Tibial artery (tissue), 4 donors: ENCODE measurements at regions not wholly inside any gene's neighbourhood (a gene's known extent, or its start where the extent isn't known, plus 50 kb on each side); places are given as distances from the start of the nearest gene placed in this dataset.

Source experiments
- DNase-seq, 2 donors: peaks; one replicate each; pipeline ENCODE4 v3.0.0-alpha.2; 2019
- H3K27ac ChIP-seq, 2 donors: fragments of 200-600 bp; sonication (generic) in 1 of 2; 1 replicate in 1 of 2; 2 replicates in 1 of 2; pipeline ENCODE4 v1.5.1; 2018 to 2019; ENCODE audit warnings: mild to moderate bottlenecking in 1 of 2
- H3K27me3 ChIP-seq, 2 donors: fragments of 200-600 bp; sonication (generic) in 1 of 2; one replicate each; pipeline versions ENCODE4 v1.5.1 to v1.6.0; 2016 to 2019
- H3K36me3 ChIP-seq, 3 donors: fragments of 200-600 bp; sonication (generic) in 2 of 3; one replicate each; pipeline ENCODE4 v1.5.1; 2016 to 2019; ENCODE audit warnings: mild to moderate bottlenecking in 2 of 3
- H3K4me1 ChIP-seq, 4 donors: fragments of 200-600 bp; sonication (generic) in 2 of 4; 1 replicate in 3 of 4; 2 replicates in 1 of 4; pipeline ENCODE4 v1.5.1; 2016 to 2019
- H3K4me3 ChIP-seq, 2 donors: fragments of 200-600 bp; sonication (generic) in 1 of 2; 1 replicate in 1 of 2; 2 replicates in 1 of 2; pipeline ENCODE4 v1.5.1; 2018 to 2019; ENCODE audit warnings: mild to moderate bottlenecking in 2 of 2
- H3K9me3 ChIP-seq, 3 donors: fragments of 200-600 bp; sonication (generic) in 1 of 3; one replicate each; pipeline ENCODE4 v1.5.1; 2016 to 2019
- intact Hi-C: fragments of 100-400 bp; cut with DNase I; formaldehyde crosslinking; loops from one replicate; pipeline ENCODE4 v1.15.0; 2023; ENCODE audit warnings: low total_unique reads
- TF ChIP-seq, protein P1 (sequence below), 2 experiments: fragments of 200-600 bp in 1 of 2; fragments of 450-650 bp in 1 of 2; IDR thresholded peaks; one replicate each; pipeline ENCODE4 v1.5.1; 2017 to 2019; ENCODE audit warnings: antibody characterized with exemption in 2 of 2, mild to moderate bottlenecking in 1 of 2, moderate library complexity in 1 of 2

DNA sequence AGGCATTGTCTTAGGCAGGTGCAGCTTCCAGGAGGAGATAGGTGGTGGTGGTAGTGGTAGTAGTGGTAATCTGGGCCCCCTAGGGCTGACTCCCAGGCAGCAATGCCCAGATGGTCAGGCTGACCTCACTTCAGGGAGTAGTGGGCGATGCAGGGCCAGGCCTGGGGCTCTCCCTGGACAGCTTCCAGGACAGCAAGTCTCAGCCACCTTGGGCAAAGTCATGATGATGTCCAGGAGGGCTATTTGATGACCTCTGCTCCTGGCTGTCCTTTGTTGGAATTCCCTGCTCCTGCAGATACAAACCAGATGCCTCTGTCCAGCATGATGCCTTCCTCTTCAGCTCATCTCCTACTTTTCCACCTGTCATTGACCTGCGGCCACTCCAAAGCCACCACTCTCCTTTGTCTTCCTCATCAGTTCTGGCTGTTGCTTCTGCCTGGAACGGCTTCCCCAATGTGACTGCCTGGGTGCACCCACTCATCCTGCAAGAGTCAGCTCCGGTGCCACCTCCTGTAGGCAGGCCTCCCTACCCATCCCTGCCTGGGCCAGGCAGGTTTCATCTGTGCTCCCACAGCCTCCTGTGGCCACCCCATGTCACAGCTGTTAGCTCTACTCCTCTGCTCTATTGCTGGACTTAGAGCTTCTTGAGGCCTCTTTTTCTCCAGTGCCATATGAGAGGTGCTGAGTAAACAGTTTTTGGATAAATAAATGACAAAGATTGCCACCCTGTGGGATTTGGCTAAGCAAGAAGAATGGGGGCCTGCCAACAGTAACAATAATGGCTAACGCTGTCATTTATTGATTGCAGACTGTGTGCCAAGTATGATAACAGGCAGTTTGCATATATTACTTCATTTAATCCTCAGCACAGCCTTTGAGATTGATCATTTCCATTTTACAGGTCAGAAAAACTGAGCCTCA, 172.9 kb upstream of the NECTIN1 start:
- intact Hi-C loops = no loop called here
- H3K4me3 ChIP-seq = no peak overlapping the region
- H3K36me3 ChIP-seq = no peaks in the 10 kb centered on the region
- peaks cover 0 to 21% (median 2%) of the 10 kb centered on the region in 4 donors for H3K4me1 ChIP-seq
- DNase-seq = no peak
- TF ChIP-seq, protein P1, sequence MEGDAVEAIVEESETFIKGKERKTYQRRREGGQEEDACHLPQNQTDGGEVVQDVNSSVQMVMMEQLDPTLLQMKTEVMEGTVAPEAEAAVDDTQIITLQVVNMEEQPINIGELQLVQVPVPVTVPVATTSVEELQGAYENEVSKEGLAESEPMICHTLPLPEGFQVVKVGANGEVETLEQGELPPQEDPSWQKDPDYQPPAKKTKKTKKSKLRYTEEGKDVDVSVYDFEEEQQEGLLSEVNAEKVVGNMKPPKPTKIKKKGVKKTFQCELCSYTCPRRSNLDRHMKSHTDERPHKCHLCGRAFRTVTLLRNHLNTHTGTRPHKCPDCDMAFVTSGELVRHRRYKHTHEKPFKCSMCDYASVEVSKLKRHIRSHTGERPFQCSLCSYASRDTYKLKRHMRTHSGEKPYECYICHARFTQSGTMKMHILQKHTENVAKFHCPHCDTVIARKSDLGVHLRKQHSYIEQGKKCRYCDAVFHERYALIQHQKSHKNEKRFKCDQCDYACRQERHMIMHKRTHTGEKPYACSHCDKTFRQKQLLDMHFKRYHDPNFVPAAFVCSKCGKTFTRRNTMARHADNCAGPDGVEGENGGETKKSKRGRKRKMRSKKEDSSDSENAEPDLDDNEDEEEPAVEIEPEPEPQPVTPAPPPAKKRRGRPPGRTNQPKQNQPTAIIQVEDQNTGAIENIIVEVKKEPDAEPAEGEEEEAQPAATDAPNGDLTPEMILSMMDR (IDR thresholded peaks at IDR 0.05) = no peak
- no peak overlapping the region for H3K27ac ChIP-seq
- no peaks in the 10 kb centered on the region for H3K9me3 ChIP-seq
- no peaks in the 10 kb centered on the region for H3K27me3 ChIP-seq

DNA sequence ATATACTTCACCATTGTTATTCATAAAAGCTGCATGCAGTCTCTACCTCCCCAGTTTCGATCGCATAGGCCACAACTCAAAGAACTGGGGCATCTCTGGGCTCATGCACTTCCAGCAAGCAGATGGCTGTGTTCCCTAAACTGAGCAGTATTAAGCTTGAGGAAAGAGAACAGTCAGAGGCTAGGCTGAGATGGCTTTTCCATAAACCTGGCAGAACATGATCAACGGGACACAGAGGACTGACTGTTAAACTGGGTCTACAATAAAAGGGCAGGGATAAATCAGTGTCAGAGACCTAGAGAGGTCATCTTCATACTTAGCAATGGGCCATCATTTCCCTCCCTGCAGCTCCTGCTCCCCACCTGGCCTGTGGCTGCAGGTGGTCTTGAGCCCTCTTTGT, 171.0 kb upstream of the NECTIN1 start:
- H3K27ac ChIP-seq = no peak overlapping the region
- no peak overlapping the region for H3K4me3 ChIP-seq
- no peaks in the 10 kb centered on the region for H3K27me3 ChIP-seq
- H3K36me3 ChIP-seq = no peaks in the 10 kb centered on the region
- TF ChIP-seq, protein P1 (IDR thresholded peaks at IDR 0.05) = no peak
- intact Hi-C loops = no loop called here
- peaks cover 0 to 22% (median 2%) of the 10 kb centered on the region in 4 donors for H3K4me1 ChIP-seq
- DNase-seq = no peak
- no peaks in the 10 kb centered on the region for H3K9me3 ChIP-seq

DNA sequence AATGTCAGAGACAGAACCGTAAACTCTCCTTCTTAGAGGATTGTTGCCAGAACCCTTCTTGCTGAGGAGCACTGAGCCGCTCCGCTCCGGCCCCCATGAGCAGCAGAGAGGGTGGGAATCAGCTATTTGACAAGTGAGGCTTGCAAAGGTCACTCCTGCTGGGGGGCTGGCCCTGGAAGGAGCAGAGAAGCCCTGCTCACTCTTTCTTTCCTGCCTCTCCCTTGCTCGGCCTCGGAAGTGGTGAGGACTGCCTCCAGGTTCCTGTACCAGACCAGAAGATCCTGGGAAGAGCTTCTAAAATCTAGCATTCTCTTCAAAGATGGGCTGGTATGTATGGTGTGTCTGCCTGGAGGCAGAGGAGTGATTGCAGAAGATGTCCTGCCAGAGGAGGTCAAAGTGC, 168.6 kb upstream of the NECTIN1 start:
- Histone ChIP-seq H3K4me3 (no peak overlapping the region), H3K4me1 (peaks cover 0 to 22% (median 2%) of the 10 kb centered on the region in 4 donors), H3K27ac (peak overlapping the region in 1 of 2 donors; percentile 53), H3K27me3 (peaks cover 0 to 2% of the 10 kb centered on the region in 2 donors), H3K9me3 (no peaks in the 10 kb centered on the region), H3K36me3 (no peaks in the 10 kb centered on the region)
- TF ChIP-seq, protein P1 (IDR thresholded peaks at IDR 0.05) = no peak
- DNase-seq = no peak
- intact Hi-C loops = no loop called here

DNA sequence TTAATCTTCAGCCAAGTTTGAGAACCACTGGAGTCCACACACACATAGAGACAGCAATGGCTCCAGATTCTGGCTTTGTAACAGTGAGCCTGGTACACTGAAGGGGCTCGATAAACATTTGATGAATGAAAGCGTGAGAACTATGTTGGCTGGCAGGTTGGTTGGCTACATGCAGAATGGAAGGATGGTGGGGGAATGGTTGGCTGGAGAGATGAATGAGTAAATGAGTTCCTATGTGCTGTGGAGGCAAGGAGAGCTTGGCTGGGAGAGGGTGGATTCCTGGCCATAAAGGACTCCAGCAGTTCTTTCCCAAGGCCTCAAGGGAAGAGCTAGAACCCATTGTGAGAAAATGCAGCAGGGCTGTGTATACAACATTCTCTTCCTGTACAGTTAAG, 168.0 kb upstream of the NECTIN1 start:
- no peak overlapping the region for H3K4me3 ChIP-seq
- TF ChIP-seq, protein P1 (IDR thresholded peaks at IDR 0.05) = no peak
- intact Hi-C loops = no loop called here
- peaks cover 0 to 22% (median 2%) of the 10 kb centered on the region in 4 donors for H3K4me1 ChIP-seq
- DNase-seq = no peak
- no peaks in the 10 kb centered on the region for H3K9me3 ChIP-seq
- H3K27me3 ChIP-seq = peaks cover 0 to 7% of the 10 kb centered on the region in 2 donors
- peak overlapping the region in 1 of 2 donors; percentile 53 for H3K27ac ChIP-seq
- no peaks in the 10 kb centered on the region for H3K36me3 ChIP-seq

DNA sequence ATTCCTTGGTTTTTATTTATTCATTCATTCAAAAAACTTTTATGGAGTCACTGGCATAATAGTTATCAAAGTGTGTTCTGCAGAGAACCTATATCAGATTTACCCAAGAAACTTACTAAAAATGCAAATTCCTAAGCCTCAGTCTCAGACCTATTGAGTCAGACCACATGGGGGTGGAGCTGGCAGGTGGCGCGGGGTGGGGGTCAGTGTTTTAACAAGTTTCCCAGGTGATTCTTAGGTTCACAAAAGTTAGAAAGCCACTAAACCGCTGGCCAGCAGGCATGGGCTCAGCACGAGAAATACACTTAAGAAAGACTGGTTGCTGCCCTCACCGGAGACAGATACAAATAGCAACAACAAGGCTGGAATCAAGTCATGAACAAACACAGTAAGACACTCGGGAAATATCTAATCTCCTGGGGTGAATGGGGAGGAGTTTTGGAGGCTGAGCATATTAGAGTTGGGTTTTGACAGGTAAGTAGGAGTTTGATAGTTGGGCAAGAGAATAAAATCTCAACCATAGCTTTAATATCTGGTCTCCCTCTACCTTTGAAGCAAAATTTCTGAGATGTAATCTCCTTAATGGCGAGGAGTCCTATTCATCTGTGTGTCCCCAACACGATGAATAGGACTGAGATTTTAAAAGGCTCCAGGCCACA, 167.5 kb upstream of the NECTIN1 start:
- DNase-seq = no peak
- Histone ChIP-seq H3K36me3 (no peaks in the 10 kb centered on the region), H3K9me3 (no peaks in the 10 kb centered on the region), H3K27ac (peak overlapping the region in 1 of 2 donors; percentile 53), H3K4me3 (no peak overlapping the region), H3K27me3 (peaks cover 0 to 12% of the 10 kb centered on the region in 2 donors), H3K4me1 (peaks cover 0 to 22% (median 2%) of the 10 kb centered on the region in 4 donors)
- TF ChIP-seq, protein P1 (IDR thresholded peaks at IDR 0.05) = no peak
- intact Hi-C loops = no loop called here
